ENCODE measurements at regions not wholly inside any gene's neighbourhood (a gene's known extent, or its start where the extent isn't known, plus 50 kb on each side); places are given as distances from the start of the nearest gene placed in this dataset.

GRCh38 chrX:96440941-96441340 lies 243.7 kb upstream of the DIAPH2 start:
- no peak for TF ChIP-seq CTCF (IDR thresholded peaks at IDR 0.05; ENCODE audit: borderline replicate concordance, extremely low read depth, low read length, poor library complexity, severe bottlenecking)
- no peak for TF ChIP-seq EZH2 (IDR thresholded peaks at IDR 0.05; ENCODE audit: borderline replicate concordance, low read depth, low read length, severe bottlenecking)
